Aorta (tissue), 5 donors: ENCODE measurements at regions not wholly inside any gene's neighbourhood (a gene's known extent, or its start where the extent isn't known, plus 50 kb on each side); places are given as distances from the start of the nearest gene placed in this dataset.

Experiments used
- ATAC-seq: fragments of 200-7000 bp; cut with Tn5 transposase; one replicate; pipeline ENCODE4 v1.9.1; 2022; ENCODE audit warnings: moderate library complexity; ENCODE audit not compliant: low FRiP score
- DNase-seq, 2 donors: peaks; one replicate each; pipeline ENCODE4 v3.0.0-alpha.2; 2020
- H3K27ac ChIP-seq, 2 donors: one replicate each; pipeline ENCODE4 v1.5.1; 2013; ENCODE audit warnings: low read length in 2 of 2, mild to moderate bottlenecking in 2 of 2, moderate library complexity in 2 of 2, control low read depth in 1 of 2, inconsistent platforms in 1 of 2, low read depth in 1 of 2
- H3K27me3 ChIP-seq, 2 donors: one replicate each; pipeline ENCODE4 v1.6.1; 2013; ENCODE audit warnings: control low read depth in 1 of 2, low read length in 1 of 2, mild to moderate bottlenecking in 1 of 2, moderate library complexity in 1 of 2; ENCODE audit not compliant: insufficient read depth in 2 of 2, control insufficient read depth in 1 of 2
- H3K36me3 ChIP-seq, 2 donors: one replicate each; pipeline ENCODE4 v1.6.1; 2013; ENCODE audit warnings: control low read depth in 1 of 2, low read length in 1 of 2, mild to moderate bottlenecking in 1 of 2; ENCODE audit not compliant: insufficient read depth in 2 of 2, control insufficient read depth in 1 of 2
- H3K4me1 ChIP-seq, 2 donors: one replicate each; pipeline ENCODE4 v1.6.1; 2013; ENCODE audit warnings: low read length in 2 of 2, control low read depth in 1 of 2, mild to moderate bottlenecking in 1 of 2, moderate library complexity in 1 of 2; ENCODE audit not compliant: insufficient read depth in 2 of 2, control insufficient read depth in 1 of 2
- H3K4me3 ChIP-seq, 2 donors: one replicate each; pipeline ENCODE4 v1.5.1; 2013; ENCODE audit warnings: low read length in 2 of 2, control low read depth in 1 of 2, mild to moderate bottlenecking in 1 of 2
- H3K9me3 ChIP-seq: one replicate; pipeline ENCODE4 v1.6.1; 2013; ENCODE audit warnings: mild to moderate bottlenecking, low read length; ENCODE audit not compliant: control insufficient read depth
- WGBS, 2 donors: extraction: QIAGEN DNeasy Blood & Tissue Kit; methylation state at CpG; one replicate each; pipeline ENCODE4 v1.1.7; 2013; 5-methylcytosine and 5-hydroxymethylcytosine counted together
- intact Hi-C, 2 donors: fragments of 100-400 bp; cut with DNase I; formaldehyde crosslinking; loops; one replicate each; pipeline versions ENCODE4 v1.14.2 to v1.15.0; 2022
- donor health status: healthy with polysubstance abuse.
- donor health status: Bipolar disorder and iron deficiency.
- donor health status: DM: no; HTN: no; CAD: no.
- donor health status: DM: no; HTN: no; CAD: no.
- donor health status: DM: yes; HTN: yes; CAD: no.

- H3K27ac ChIP-seq, result no peak overlapping the region
- 37% methylated on average over 1 of the region's 1 CpG for WGBS, 2 donors
- ATAC-seq, result peak; percentile 74
These were observed 140.2 kb upstream of the RBMS3 start for GRCh38 chr3:29140666-29141065.

GRCh38 chr3:29141197-29141917 lies 139.5 kb upstream of the RBMS3 start:
- intact Hi-C loops, result no loop called here

More at GRCh38 chr3:29140666-29141065, 140.2 kb upstream of the RBMS3 start:
- peaks cover 0 to 1% of the 10 kb centered on the region in 2 donors for H3K27me3 ChIP-seq
- peaks cover 2 to 4% of the 10 kb centered on the region in 2 donors for H3K4me1 ChIP-seq
- intact Hi-C loops, result no loop called here
- H3K9me3 ChIP-seq, result no peaks in the 10 kb centered on the region
- H3K4me3 ChIP-seq, result no peak overlapping the region
- H3K36me3 ChIP-seq, result no peaks in the 10 kb centered on the region
- DNase-seq, result no peak

GRCh38 chr3:29141918-29142275 lies 139.0 kb upstream of the RBMS3 start:
- 72 to 77% methylated on average over 2 of the region's 2 CpGs for WGBS, 2 donors
- Histone ChIP-seq H3K4me3 (no peak overlapping the region), H3K27ac (no peak overlapping the region), H3K4me1 (peaks cover 2 to 4% of the 10 kb centered on the region in 2 donors), H3K9me3 (no peaks in the 10 kb centered on the region), H3K36me3 (no peaks in the 10 kb centered on the region), H3K27me3 (no peaks in the 10 kb centered on the region)
- ATAC-seq (no peak), DNase-seq (no peak)
- intact Hi-C loops, result no loop called here

More at GRCh38 chr3:29141197-29141917, 139.5 kb upstream of the RBMS3 start:
- Histone ChIP-seq H3K4me1 (peaks cover 2 to 4% of the 10 kb centered on the region in 2 donors), H3K4me3 (no peak overlapping the region), H3K36me3 (no peaks in the 10 kb centered on the region), H3K9me3 (no peaks in the 10 kb centered on the region), H3K27ac (no peak overlapping the region), H3K27me3 (no peaks in the 10 kb centered on the region)
- ATAC-seq (peak; percentile 12), DNase-seq (no peak)
- WGBS, 2 donors, result 29 to 32% methylated on average over 4 of the region's 4 CpGs

GRCh38 chr3:29143151-29143550 lies 137.7 kb upstream of the RBMS3 start:
- DNase-seq (no peak), ATAC-seq (no peak)
- no peak overlapping the region for H3K27ac ChIP-seq
- no peaks in the 10 kb centered on the region for H3K27me3 ChIP-seq
- 97% methylated on average over 3 of the region's 3 CpGs for WGBS, 2 donors
- intact Hi-C loops, result no loop called here
- no peaks in the 10 kb centered on the region for H3K36me3 ChIP-seq
- peaks cover 2 to 4% of the 10 kb centered on the region in 2 donors for H3K4me1 ChIP-seq
- H3K9me3 ChIP-seq, result no peaks in the 10 kb centered on the region
- no peak overlapping the region for H3K4me3 ChIP-seq

- Histone ChIP-seq H3K9me3 (no peaks in the 10 kb centered on the region), H3K27ac (no peak overlapping the region), H3K4me1 (peaks cover 2 to 4% of the 10 kb centered on the region in 2 donors), H3K4me3 (no peak overlapping the region), H3K36me3 (no peaks in the 10 kb centered on the region), H3K27me3 (no peaks in the 10 kb centered on the region)
- 57 to 68% methylated on average over 3 of the region's 3 CpGs for WGBS, 2 donors
- no peak for ATAC-seq
- DNase-seq, result no peak
- intact Hi-C loops, result no loop called here
These were observed 136.5 kb upstream of the RBMS3 start for GRCh38 chr3:29144361-29144760.

- DNase-seq (no peak), ATAC-seq (no peak)
- intact Hi-C loops, result no loop called here
- H3K9me3 ChIP-seq, result no peaks in the 10 kb centered on the region
- H3K27me3 ChIP-seq, result no peaks in the 10 kb centered on the region
- no peaks in the 10 kb centered on the region for H3K36me3 ChIP-seq
- H3K27ac ChIP-seq, result no peak overlapping the region
- 40 to 43% methylated on average over 4 of the region's 4 CpGs for WGBS, 2 donors
- no peak overlapping the region for H3K4me3 ChIP-seq
- H3K4me1 ChIP-seq, result peaks cover 2 to 4% of the 10 kb centered on the region in 2 donors
These were observed 136.1 kb upstream of the RBMS3 start for GRCh38 chr3:29144807-29145206.

- DNase-seq (no peak), ATAC-seq (no peak)
- Histone ChIP-seq H3K4me3 (no peak overlapping the region), H3K4me1 (peaks cover 0 to 2% of the 10 kb centered on the region in 2 donors), H3K27ac (no peak overlapping the region), H3K9me3 (no peaks in the 10 kb centered on the region), H3K36me3 (no peaks in the 10 kb centered on the region), H3K27me3 (no peaks in the 10 kb centered on the region)
- intact Hi-C loops, result no loop called here
- WGBS, 2 donors, result 97 to 100% methylated on average over 1 of the region's 1 CpG
These were observed 135.5 kb upstream of the RBMS3 start for GRCh38 chr3:29145360-29145759.

GRCh38 chr3:29152379-29152778 lies 128.5 kb upstream of the RBMS3 start:
- DNase-seq (no peak), ATAC-seq (no peak)
- 89 to 94% methylated on average over 2 of the region's 2 CpGs for WGBS, 2 donors
- Histone ChIP-seq H3K4me1 (no peaks in the 10 kb centered on the region), H3K27ac (no peak overlapping the region), H3K4me3 (no peak overlapping the region), H3K27me3 (no peaks in the 10 kb centered on the region), H3K9me3 (no peaks in the 10 kb centered on the region), H3K36me3 (no peaks in the 10 kb centered on the region)
- intact Hi-C loops, result no loop called here

- no peaks in the 10 kb centered on the region for H3K36me3 ChIP-seq
- H3K27me3 ChIP-seq, result no peaks in the 10 kb centered on the region
- no peak overlapping the region for H3K27ac ChIP-seq
- no peak overlapping the region for H3K4me3 ChIP-seq
- DNase-seq (no peak), ATAC-seq (no peak)
- H3K9me3 ChIP-seq, result no peaks in the 10 kb centered on the region
- intact Hi-C loops, result no loop called here
- H3K4me1 ChIP-seq, result no peaks in the 10 kb centered on the region
- WGBS, 2 donors, result 70 to 73% methylated on average over 3 of the region's 3 CpGs
These were observed 127.1 kb upstream of the RBMS3 start for GRCh38 chr3:29153811-29154210.
